Inflammatory macrophage treated with lipopolysaccharide for 1 hour (primary cell): ENCODE measurements at regions not wholly inside any gene's neighbourhood (a gene's known extent, or its start where the extent isn't known, plus 50 kb on each side); places are given as distances from the start of the nearest gene placed in this dataset.
"Not testable (repeated sequence)": the region's sequence is repeated elsewhere in the genome, so short reads cannot be mapped to it uniquely, and the experiment has no call there.

ENCODE experiments used
- DNase-seq, 2 donors: peaks; one replicate each; pipeline ENCODE4 v3.0.0-alpha.2; 2020 to 2022

DNA sequence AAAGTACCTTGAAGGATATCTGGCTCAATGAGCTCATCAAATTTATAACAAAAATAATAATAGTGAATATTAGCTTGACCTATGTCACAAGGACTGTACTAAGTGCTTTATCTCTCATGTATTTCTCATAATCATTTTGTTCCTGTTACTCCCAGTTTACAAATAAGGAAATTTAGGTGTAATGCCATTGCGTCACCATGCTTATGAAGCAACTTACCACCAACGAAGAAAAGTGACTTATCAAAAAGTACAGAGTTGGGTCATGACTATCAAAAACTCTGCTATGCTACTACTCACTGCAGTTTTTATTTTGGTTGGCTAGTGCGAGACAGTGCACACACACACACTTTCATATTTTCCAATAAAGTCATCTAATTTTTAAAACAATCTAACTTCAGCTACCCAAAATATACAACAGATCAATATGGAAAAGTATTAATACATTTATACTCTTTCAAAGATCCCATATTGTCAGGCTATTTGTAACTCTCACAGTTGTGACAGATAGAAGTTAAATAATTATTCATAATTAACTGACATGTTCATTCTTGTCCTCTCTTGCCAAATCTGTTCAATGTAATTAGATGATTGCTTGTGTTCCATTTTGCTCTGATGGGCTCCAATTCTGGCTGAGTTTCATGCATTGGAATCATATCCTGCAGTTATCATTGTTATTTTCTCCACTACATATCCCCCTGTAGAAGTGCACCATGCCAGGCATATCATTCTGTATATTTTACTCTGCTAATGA is 119.4 kb downstream of the KCNJ2 start:
- DNase-seq = peak; percentile 97 to 99

DNA sequence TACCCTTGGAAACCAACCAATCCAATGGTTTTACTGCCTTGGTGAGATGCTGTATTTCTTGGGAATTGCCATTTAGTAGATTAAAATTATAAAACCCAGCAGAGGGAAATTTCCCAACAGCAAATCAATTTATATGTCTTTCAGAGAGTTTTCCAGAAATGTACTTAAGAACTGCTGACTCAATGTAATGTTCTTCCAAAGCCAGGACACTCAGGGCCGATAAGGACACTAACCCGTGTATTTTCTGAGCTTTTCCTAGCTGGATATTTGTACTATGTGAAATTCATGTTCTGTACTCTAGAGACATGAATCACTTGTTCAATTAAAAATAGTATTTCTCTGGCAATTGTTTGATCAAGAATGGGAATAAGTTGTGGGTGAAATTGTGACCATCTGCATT is 121.4 kb downstream of the KCNJ2 start:
- DNase-seq = no peak

DNA sequence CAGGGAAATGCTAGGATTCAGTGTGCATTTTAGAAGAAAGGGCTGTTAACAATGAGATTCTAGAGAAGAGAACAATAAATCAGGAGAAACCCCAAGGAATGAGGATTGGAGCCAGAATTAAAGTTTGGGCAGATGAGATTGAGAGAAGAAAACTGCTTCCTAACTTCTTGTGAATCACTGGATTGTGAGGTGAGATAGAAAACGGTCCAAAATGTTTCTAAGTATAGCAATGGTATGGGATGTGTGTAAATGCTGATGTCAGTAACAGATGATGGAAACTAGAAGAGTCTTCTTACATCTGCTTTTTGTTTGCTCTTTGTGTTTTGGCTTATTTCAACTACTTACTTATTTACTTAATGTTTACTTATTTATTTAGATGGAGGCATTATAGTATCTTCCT is 123.0 kb downstream of the KCNJ2 start:
- no peak for DNase-seq

DNA sequence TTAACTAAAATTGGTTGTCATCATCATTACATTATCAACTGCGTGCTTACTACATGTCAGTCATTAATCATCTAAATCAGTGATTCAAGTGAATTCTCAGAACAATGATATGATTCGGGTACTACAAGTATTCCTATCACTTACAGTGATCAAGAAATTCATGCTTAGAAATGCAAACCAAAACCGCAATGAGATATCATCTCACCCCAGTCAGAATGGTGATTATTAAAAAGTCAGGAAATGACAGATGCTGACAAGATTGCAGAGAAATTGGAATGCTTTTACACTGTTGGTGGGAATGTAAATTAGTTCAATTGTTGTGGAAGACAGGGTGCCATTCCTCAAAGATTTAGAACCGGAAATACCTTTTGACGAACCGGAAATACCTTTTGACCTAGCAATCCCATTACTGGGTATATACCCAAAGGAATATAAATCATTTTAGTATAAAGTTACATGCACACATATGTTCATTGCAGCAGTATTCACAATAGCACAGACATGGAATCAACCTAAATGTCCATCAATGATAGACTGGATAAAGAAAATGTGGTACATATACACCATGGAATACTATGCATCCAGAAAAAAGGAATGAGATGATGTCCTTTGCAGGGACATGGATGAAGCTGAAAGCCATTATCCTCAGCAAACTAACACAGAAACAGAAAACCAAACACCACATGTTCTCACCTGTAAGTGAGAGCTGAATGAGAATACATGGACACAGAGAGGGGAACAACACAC is 124.4 kb downstream of the KCNJ2 start:
- not testable (repeated sequence) for DNase-seq

DNA sequence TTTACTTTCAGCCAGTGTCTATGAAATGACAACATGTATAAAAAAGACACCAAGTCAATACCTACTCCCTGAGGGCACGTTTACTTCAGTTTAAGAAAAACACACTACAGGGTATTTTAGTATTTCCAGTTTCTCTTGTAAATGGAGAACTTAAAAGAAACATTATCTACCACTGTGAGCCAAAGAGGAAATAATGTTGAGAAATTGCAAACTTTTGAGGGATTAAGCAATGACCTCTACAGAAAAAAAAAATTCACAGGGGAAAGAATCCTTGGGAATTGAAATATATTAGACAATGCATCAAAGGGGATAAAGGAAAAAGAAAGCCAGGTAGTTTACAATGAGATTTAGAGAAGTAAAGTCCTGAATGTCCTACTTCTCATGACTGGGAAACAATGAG is 126.0 kb downstream of the KCNJ2 start:
- DNase-seq = peak; percentile 91

DNA sequence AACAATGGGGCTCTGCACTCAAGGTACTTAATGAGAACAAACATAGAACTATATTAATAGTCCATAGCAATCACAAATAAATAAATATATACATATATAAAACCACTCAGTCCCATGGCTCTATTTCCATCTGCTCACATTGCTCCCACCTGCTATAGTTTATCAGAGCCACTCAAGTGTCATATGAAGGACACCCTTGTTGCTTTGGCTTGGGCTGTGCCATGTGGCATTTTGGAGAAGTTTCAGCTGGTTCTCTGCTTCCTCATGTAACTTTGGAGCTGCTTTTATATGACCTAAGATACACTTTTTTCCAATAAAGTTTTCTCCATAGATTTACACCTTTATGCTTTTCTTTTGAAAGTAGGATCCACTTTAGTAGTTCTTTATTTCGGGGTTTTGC is 126.4 kb downstream of the KCNJ2 start:
- DNase-seq = peak; percentile 66 to 71

DNA sequence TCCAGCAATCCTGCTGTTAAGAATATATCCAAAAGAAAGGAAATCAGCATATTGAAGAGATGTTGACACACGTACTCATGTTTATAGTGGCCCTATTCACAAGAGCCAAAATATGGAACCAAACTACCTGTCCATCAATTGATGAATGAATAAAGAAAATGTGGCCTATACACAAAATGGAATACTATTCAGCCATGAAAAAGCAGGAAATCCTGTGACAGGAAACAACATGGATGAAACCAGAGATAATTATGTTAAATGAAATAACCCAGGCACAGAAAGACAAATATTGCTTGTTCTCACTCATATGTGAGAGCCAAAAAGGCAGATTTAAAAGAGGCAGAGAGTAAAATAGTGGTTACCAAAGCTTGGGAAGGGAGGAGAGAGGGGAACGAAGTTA is 127.1 kb downstream of the KCNJ2 start:
- DNase-seq = no peak

DNA sequence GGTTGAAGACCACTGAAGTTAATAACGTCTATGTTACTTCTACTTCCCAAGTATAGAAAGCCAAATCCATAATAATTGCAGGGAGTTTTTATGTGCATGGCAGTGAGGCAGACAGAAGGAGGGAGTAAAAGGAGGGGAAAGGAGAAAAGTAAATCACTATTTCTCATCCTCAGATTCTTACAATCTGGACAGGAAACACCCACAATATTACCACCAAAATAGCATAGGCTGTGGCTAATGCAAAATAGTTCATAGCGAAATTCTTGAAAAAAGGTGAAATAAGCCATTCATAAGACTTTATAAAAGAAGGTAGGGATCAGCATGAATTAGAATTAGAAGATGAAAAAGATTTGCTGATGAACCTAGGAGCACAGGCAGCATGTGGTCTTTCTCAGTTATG is 128.1 kb downstream of the KCNJ2 start:
- DNase-seq = no peak

DNA sequence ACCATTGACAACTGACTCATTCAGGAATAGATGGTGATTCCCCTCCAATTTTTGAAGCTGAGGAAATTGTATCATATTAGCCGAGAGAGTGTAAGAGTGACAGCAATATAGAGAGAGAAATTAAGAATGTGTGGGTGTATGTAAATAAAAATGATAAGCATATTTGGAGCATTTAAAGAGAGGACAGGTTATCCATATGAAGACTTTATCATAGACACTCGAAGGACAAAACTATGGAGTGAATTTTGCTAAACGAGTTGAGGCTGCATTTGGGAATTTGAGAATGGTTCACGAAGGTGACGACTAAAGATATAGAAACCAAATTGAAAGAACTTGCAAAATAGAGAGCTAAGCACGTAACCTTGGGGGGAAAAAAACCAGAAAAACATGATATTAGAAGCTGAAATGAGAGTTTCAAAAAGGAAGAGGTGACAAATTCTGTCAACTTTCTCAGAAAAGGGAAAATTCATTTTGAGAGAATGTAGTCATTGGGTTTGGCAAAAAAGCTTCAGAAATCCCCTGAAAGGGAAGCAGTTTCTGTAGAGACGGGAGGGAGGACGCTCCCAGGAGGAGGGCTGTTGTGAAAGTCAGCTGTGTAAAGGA is 129.7 kb downstream of the KCNJ2 start:
- DNase-seq = peak; percentile 91 to 95

DNA sequence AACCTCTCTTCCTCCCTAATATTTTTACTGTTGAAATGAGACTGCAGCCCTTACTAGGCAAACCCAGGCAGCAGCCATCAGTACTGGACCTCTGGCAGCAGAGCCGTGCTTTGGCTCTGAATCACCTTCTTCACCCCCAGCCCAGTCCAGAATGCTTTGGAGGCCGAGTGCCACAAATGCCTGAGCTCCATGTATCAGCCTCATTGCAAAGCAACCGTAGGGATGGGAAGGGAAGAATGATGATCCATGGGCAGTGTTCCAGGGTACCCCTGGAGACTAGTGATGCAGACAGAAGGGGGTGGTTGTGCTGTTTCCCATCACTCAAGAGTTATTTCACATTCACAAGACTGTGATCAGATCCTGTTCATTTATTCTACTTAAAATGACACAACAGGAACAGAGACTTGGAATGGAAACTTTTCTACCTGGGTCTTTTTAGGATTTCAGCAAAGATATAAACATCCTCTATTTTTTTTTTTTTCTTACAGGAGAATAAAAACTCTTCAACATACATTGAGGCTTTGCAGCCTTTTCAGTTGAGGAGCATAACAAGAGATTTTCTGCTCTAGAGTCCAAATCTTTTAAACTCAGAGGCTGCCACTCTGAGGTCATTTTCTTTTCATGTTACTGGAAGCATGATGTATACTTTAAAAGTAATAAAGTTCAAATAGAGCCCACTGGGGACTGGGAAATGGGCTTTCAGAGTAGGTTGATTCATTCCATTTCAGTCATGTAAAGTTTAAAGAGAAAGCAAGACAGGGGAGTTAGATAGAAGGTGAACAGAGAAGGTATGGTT is 138.3 kb downstream of the KCNJ2 start:
- no peak for DNase-seq

DNA sequence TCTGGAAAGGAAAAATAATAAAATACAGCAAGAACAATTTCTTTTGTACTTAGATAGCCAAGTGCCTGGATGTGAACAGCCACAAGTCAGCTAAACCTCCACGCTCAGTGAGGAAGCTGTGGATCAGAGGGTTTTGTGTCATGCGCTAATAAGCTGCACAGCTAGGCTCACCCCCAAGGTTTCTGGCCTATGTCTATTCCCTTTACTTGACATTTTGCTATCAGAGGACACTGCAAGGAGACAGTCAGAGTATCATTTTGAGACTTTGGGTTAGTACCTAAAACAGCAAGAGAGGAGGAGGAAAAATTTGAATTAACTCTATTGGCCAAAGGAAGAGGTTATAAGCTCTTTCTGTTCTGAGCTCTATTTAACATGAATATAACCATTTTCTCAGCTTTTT is 139.3 kb downstream of the KCNJ2 start:
- no peak for DNase-seq

DNA sequence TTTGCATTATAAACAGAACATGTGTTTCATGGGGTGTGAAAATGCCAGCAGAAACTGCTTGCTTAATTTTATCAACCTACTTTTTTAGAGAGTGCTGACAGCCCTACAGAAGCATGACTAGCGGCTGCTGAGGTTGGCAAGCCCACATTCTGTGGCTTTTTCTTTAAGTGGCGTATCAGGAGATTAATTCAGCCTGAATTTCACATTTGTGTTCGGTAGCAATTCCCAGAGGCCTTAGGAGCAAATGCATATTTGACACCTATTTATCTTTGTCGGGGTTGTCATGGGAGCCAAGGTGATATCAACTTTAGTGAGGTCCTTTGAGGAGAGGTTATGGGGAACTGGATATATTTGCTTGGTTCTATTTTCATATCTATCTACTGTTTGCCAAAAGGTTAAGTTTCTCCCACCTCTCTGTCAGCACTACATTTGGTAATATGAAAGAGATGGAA is 140.9 kb downstream of the KCNJ2 start:
- DNase-seq = no peak

DNA sequence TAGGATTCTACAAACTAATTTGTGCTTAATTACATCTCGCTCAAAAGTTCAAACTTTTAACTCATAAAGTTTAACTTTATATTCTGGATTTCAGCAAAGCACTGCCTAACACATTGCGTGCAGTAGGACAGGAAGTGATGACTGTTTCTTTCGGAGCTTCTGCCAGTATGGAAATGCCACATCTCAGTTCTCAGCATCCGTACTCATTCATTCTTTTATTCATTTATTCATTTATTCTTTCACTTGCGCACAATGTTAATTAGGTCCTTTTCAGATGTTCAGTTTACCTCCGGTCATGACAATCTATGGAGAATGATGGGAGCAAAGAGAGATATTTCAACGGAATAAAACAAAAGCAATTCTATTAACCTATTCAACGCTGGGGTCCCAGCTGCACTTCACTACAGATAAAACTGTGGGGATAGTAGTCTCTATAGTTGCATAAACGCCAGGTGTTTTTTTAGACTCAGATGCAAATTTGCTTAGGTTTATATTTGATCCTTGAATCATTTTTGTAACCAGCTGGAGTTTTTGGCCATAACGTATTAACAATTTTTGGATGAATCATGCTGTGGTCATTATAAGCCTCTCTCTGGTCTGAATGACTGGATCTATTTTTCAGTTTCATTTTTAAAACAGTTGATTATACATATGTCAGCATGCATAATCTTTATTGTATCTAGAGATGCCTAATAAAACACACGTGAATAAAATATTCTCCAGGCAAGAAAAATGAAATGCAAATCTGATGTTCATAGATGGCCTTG is 143.9 kb downstream of the KCNJ2 start:
- peak; percentile 63 to 67 for DNase-seq

DNA sequence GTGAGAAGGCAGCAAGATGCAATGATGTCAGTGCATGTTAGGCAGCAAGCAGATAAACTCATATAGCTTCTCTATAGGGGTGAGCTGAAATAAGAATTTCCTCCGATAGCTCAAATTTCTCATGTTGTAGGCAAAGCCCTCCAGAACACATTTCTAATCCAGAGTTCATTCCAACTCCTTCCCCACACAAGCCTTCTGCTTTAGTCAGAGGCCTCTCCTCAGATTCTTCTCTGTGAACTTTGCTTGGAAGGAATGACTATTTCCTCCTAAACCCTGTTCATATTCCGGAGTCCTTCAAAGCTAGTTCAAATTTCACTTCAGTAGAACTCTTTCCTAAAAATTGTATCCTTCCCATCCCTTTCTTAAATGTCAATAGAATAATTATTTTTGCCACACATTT is 144.8 kb downstream of the KCNJ2 start:
- DNase-seq = no peak

DNA sequence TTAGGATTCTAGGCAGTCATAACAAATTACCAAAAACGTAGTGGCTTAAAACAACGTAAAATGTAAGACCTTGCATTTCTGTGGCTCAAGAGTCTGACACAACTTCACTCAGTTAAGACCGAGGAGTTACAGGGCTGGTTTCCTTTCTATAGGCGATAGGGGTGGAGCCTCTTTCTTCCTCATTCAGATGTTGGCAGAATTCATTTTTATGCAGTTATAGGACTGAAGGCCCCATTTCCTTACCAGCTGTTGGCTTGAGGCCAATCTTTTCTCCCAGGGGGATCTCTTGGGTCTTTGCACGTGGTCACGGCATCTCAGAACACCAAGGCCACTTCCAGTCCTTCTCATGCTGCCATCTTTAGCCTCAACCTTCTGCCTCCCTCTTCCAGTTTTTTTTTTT is 145.2 kb downstream of the KCNJ2 start:
- peak; percentile 80 to 88 for DNase-seq

DNA sequence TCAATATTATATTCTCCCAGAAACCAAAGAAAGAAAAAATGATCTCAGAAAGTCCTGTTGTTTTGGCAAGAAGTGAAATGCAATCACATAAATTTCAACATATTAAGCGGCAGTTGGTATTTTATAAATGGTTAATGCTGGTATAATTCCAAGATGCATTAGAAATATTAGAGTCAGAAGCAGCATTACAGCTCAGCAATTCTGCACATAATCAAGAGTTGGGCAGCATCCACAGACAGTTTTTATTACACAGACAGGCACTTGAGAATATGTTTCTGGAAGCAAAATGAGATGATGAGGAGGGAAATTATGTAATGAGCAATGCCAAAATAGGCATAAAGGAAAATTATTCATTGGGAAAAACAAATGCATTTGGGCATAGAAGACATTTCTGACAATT is 148.1 kb downstream of the KCNJ2 start:
- no peak for DNase-seq

DNA sequence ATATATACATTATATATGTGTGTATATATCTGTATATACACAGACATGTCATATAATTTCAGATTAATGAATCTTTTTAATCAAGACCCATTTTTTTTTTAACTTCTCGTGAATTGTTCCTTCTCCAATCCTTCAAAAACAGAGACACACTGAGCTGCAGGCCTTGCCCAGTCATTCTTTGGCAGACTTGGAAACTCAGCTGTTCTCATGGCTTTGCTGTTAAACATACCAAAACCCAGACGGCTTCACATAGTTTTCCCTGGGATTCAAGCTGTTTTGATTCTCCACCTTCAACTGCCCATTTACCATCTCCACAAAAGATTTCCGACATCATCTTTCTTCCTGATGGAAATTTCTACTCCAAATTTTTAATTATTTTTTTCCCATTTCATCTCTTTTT is 148.7 kb downstream of the KCNJ2 start:
- no peak for DNase-seq

DNA sequence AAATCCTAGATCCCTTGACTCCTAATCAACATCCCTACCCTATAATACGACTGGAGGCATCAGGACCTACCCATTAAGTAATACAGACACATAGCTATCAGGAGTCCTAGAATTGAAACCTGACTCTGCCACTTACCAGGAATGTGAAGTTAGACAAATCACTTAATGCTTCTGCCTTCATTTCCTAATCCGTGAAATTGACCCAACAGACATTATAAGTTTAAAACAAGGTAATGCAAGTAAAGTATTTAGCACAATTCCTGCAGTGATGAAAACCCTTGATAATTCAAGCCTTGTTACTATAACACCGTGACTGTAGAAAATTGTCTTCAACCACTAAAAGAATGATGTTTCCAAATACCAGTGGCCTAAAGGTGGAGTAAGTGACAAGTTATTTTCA is 150.2 kb downstream of the KCNJ2 start:
- DNase-seq = no peak

DNA sequence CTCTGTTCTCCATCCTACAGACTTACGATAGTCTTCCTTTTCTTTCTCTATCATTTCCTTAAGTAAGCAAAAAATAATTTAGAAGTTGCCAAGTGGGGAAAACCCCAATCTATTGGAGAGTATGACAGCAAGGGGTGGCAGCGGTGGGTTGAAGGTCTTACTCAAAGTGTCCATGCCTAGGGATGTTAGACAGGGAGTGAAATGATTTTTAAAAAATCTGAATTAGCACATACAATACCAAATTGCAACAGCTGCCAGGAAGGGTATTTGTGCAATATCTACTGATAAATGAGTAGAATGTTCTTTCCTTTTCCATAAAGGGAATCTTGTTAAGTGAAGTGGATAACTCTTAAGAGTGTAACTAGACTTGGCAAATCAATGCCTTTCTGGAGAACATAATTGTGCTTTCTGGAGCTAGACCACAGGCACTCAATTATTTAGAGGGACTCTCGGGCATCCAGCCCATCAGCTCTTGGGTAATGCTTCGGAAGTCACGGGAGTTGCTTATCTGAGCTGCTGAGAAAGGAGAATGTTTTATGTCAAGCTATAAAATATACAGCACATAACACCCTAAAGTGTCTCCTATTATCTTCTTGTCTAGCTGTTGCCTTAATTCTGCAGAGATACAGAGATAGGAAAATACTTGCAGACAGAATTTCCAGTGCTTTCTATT is 151.5 kb downstream of the KCNJ2 start:
- peak; percentile 24 to 60 for DNase-seq

DNA sequence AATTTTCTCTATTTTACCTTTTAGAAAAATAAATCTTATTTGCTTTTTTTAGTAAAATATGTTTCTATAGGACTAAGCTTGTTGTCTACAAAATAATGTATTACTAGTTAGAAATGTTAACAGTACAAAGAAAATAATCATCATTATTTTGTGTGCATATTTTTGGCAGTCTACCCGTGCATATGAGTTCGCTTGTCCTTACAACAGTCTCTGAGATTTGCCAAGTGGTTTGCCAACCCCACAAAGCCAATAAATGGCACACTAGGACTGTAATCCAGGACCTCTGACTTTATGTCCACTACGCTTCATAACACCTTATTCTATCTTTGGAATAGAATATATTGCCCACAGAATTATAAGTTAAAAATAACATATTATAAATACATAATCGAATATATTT is 152.0 kb downstream of the KCNJ2 start:
- DNase-seq = no peak

DNA sequence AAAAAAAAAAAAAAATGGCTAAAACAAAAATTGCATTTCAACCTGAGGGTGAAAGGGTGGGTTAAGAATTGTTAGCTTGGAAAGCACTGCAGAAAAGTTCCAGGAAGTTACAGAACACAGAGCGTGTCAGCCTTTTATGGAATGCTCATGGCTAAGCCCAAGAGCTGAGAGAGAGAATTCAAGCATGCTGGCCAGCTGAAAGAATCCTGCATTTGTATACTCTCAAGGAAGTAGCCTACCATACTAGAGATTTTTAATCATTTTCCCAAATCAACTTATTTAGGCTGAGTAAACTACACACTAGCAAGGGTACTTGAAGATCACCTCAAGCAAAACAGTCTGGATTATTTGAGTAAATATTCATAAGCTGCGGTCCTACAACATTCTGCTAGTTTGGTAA is 153.9 kb downstream of the KCNJ2 start:
- no peak for DNase-seq

DNA sequence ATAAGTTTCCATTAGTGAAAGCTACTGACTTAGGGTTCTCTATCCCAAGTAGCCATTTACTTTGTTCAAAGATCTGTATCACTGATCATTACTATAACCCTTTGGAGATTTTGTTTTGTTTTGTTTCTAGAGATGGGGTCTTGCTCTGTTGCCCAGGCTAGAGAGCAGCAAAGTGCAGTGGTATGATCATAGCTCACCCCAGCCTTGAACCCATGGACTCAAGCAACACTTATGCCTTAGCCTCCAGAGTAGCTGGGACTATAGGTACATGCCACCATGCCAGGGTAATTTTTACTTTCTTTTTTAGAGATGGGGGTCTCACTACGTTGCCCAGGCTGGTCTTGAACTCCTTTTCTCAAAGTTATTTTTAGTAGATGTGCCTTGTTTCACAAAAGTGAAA is 154.7 kb downstream of the KCNJ2 start:
- DNase-seq = no peak
